ENCODE measurements at regions not wholly inside any gene's neighbourhood (a gene's known extent, or its start where the extent isn't known, plus 50 kb on each side); places are given as distances from the start of the nearest gene placed in this dataset.

GRCh38 chr13:106986033-106986484 lies 418.1 kb upstream of the ARGLU1 start:
- ChIA-PET POLR2A (no interaction called here), CTCF (no interaction called here)
- Histone ChIP-seq H3K27ac (ENCODE audit: insufficient read depth, low read depth, low read length) (no peak overlapping the region), H3K9me1 (replicated peaks; ENCODE audit: control insufficient read depth, extremely low read depth, insufficient read depth, low read length) (no peaks in the 10 kb centered on the region), H3K9ac (replicated peaks; ENCODE audit: extremely low read depth, insufficient read depth, low read length) (no peak overlapping the region), H3K4me1 (ENCODE audit: control insufficient read depth, extremely low read depth, insufficient read depth, low read length) (no peaks in the 10 kb centered on the region), H3K9me3 (replicated peaks; ENCODE audit: control insufficient read depth, insufficient read depth, low read length) (no peaks in the 10 kb centered on the region), H3K27me3 (ENCODE audit: control insufficient read depth in 2 of 2, insufficient read depth in 2 of 2, low read length in 2 of 2) (no peaks in the 10 kb centered on the region), H3K36me3 (ENCODE audit: control insufficient read depth in 2 of 2, extremely low read depth in 1 of 2, insufficient read depth in 2 of 2, low read length in 2 of 2) (no peaks in the 10 kb centered on the region), H3K4me2 (ENCODE audit: insufficient read depth, low read length) (no peak overlapping the region), H3K4me3 (replicated peaks in 1 of 3; ENCODE audit: insufficient read depth in 1 of 3, low read depth in 1 of 3, low read length in 3 of 3) (no peak overlapping the region), H4K20me1 (replicated peaks; ENCODE audit: control insufficient read depth, extremely low read depth, insufficient read depth, low read length) (no peaks in the 10 kb centered on the region), H2AFZ (ENCODE audit: low read depth, low read length) (no peak overlapping the region), H3K79me2 (ENCODE audit: control insufficient read depth, insufficient read depth, low read length) (no peaks in the 10 kb centered on the region)
- TF ChIP-seq MYC (IDR thresholded peaks at IDR 0.05; ENCODE audit: low read depth, low read length) (no peak), POLR2A (IDR thresholded peaks at IDR 0.05; ENCODE audit: low read depth, low read length) (no peak), FOS (IDR thresholded peaks at IDR 0.05; ENCODE audit: borderline replicate concordance, insufficient read depth, low read length) (no peak), GATA2 (IDR thresholded peaks at IDR 0.05; ENCODE audit: insufficient read depth, insufficient read length, low read depth, low read length) (no peak), MAX (IDR thresholded peaks at IDR 0.05; ENCODE audit: insufficient read depth, insufficient read length) (no peak), JUN (IDR thresholded peaks at IDR 0.05; ENCODE audit: borderline replicate concordance, insufficient read depth, insufficient read length, low read depth) (no peak), POLR2AphosphoS5 (IDR thresholded peaks at IDR 0.05; ENCODE audit: insufficient read depth, low read depth, low read length) (no peak), EZH2 (IDR thresholded peaks at IDR 0.05; ENCODE audit: borderline replicate concordance, low read depth, low read length, severe bottlenecking) (no peak), CTCF (IDR thresholded peaks at IDR 0.05; ENCODE audit: extremely low read depth in 1 of 2, insufficient read depth in 1 of 2, low read depth in 1 of 2, low read length in 2 of 2) (no peak)
- intact Hi-C loops (cut with micrococcal nuclease) (no loop called here), dilution Hi-C loops (cut with MboI; ENCODE audit: extremely low pct_ligation_motif_present, low sequenced_read_pairs) (no loop called here)
- no peak for FAIRE-seq
- no TSS peak for BruUV-seq (replicated peaks)
- DNase-seq (ENCODE audit: low read depth, low spot score) = no peak
